ENCODE measurements at regions not wholly inside any gene's neighbourhood (a gene's known extent, or its start where the extent isn't known, plus 50 kb on each side); places are given as distances from the start of the nearest gene placed in this dataset.

DNA sequence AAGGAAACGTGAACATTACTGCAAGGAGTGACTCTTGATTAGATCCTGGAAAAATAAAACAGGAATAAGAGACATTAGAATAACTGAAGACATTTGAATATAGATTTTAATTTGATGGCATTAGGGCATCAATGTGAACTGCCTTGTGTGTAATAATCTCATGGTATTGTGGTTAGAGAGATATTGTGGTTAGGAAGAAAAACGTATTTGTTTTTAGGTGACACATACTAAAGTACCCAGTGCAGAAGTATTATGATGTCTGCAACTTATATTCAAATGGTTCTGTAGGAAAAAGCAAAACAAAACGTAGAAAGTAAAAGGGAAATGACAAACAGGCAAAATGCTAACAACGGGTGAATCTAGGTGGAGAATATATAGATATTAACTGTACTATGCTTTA lies 65.9 kb upstream of the OGFRL1 start:
- TF ChIP-seq, protein P1, sequence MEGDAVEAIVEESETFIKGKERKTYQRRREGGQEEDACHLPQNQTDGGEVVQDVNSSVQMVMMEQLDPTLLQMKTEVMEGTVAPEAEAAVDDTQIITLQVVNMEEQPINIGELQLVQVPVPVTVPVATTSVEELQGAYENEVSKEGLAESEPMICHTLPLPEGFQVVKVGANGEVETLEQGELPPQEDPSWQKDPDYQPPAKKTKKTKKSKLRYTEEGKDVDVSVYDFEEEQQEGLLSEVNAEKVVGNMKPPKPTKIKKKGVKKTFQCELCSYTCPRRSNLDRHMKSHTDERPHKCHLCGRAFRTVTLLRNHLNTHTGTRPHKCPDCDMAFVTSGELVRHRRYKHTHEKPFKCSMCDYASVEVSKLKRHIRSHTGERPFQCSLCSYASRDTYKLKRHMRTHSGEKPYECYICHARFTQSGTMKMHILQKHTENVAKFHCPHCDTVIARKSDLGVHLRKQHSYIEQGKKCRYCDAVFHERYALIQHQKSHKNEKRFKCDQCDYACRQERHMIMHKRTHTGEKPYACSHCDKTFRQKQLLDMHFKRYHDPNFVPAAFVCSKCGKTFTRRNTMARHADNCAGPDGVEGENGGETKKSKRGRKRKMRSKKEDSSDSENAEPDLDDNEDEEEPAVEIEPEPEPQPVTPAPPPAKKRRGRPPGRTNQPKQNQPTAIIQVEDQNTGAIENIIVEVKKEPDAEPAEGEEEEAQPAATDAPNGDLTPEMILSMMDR (conservative IDR thresholded peaks at IDR 0.05): no peak
- no peak for TF ChIP-seq ZFX (IDR thresholded peaks at IDR 0.05)
